Neuronal stem cell (in vitro differentiated cells): ENCODE measurements at regions not wholly inside any gene's neighbourhood (a gene's known extent, or its start where the extent isn't known, plus 50 kb on each side); places are given as distances from the start of the nearest gene placed in this dataset.

Experiments used
- DNase-seq: peaks from one replicate; pipeline ENCODE4 v3.0.0-alpha.2; 2013; ENCODE audit warnings: low spot score
- H2AFZ ChIP-seq: one replicate; pipeline ENCODE4 v1.6.1; 2013; ENCODE audit warnings: mild to moderate bottlenecking, low read length, inconsistent platforms
- H2AK5ac ChIP-seq: 2 replicates; pipeline ENCODE4 v1.6.1; 2013; ENCODE audit warnings: low read depth, mild to moderate bottlenecking, inconsistent platforms, low read length, moderate library complexity, mixed read lengths
- H2BK120ac ChIP-seq: 2 replicates; pipeline ENCODE4 v1.6.1; 2013; ENCODE audit warnings: low read depth, mild to moderate bottlenecking, inconsistent platforms, low read length, moderate library complexity, mixed read lengths
- H2BK12ac ChIP-seq: one replicate; pipeline ENCODE4 v1.6.1; 2013; ENCODE audit warnings: low read length, inconsistent platforms
- H2BK15ac ChIP-seq: 2 replicates; pipeline ENCODE4 v1.6.1; 2013; ENCODE audit warnings: mild to moderate bottlenecking, low read length, inconsistent platforms, mixed read lengths
- H2BK5ac ChIP-seq: one replicate; pipeline ENCODE4 v1.6.1; 2013; ENCODE audit warnings: inconsistent platforms, mild to moderate bottlenecking, low read length, moderate library complexity
- H3K14ac ChIP-seq: one replicate; pipeline ENCODE4 v1.6.1; 2013; ENCODE audit warnings: low read length, inconsistent platforms
- H3K18ac ChIP-seq: 2 replicates; pipeline ENCODE4 v1.6.1; 2013; ENCODE audit warnings: low read length, inconsistent platforms
- H3K23ac ChIP-seq: 2 replicates; pipeline ENCODE4 v1.6.1; 2013; ENCODE audit warnings: low read depth, mild to moderate bottlenecking, mixed read lengths, low read length, inconsistent platforms; ENCODE audit not compliant: poor library complexity
- H3K27ac ChIP-seq: replicated peaks from 3 replicates; pipeline ENCODE4 v1.5.1; 2013; ENCODE audit warnings: low read length, inconsistent platforms
- H3K27me3 ChIP-seq, 3 experiments: 2 replicates each; pipeline ENCODE4 v1.6.1; 2013; ENCODE audit warnings: low read length in 3 of 3, mild to moderate bottlenecking in 2 of 3, inconsistent platforms in 1 of 3, low read depth in 1 of 3, mixed read lengths in 1 of 3, moderate library complexity in 1 of 3; ENCODE audit not compliant: control insufficient read depth in 3 of 3, insufficient read depth in 3 of 3
- H3K36me3 ChIP-seq, 2 donors: replicated peaks in 1 of 2; 2 replicates each; pipeline ENCODE4 v1.6.1; 2013; ENCODE audit warnings: low read length in 2 of 2; ENCODE audit not compliant: control insufficient read depth in 2 of 2, insufficient read depth in 2 of 2
- H3K4ac ChIP-seq: 2 replicates; pipeline ENCODE4 v1.6.1; 2013; ENCODE audit warnings: inconsistent platforms, mild to moderate bottlenecking, low read length, moderate library complexity
- H3K4me1 ChIP-seq, 2 donors: 1 replicate in 1 of 2; 2 replicates in 1 of 2; pipeline ENCODE4 v1.6.1; 2013; ENCODE audit warnings: low read length in 2 of 2, low read depth in 1 of 2; ENCODE audit not compliant: control insufficient read depth in 2 of 2, insufficient read depth in 1 of 2
- H3K4me2 ChIP-seq: one replicate; pipeline ENCODE4 v1.6.1; 2013; ENCODE audit warnings: mild to moderate bottlenecking, low read length, inconsistent platforms; ENCODE audit not compliant: insufficient read depth, poor library complexity, severe bottlenecking
- H3K4me3 ChIP-seq, 2 donors: 2 replicates each; pipeline ENCODE4 v1.5.1; 2013; ENCODE audit warnings: low read length in 2 of 2, mild to moderate bottlenecking in 2 of 2, inconsistent platforms in 1 of 2, moderate library complexity in 1 of 2
- H3K79me1 ChIP-seq: one replicate; pipeline ENCODE4 v1.6.1; 2013; ENCODE audit warnings: low read depth, mild to moderate bottlenecking, inconsistent platforms, low read length, moderate library complexity
- H3K9ac ChIP-seq: one replicate; pipeline ENCODE4 v1.6.1; 2013; ENCODE audit warnings: mild to moderate bottlenecking, low read depth, low read length, inconsistent platforms; ENCODE audit not compliant: poor library complexity
- H3K9me3 ChIP-seq, 2 donors: replicated peaks in 1 of 2; 2 replicates each; pipeline versions ENCODE3 to v1.6.1; 2013; ENCODE audit warnings: low read length in 2 of 2, mild to moderate bottlenecking in 2 of 2, inconsistent platforms in 1 of 2, low read depth in 1 of 2, mixed read lengths in 1 of 2, moderate library complexity in 1 of 2; ENCODE audit not compliant: control insufficient read depth in 2 of 2, insufficient read depth in 1 of 2
- H4K8ac ChIP-seq: one replicate; pipeline ENCODE4 v1.6.1; 2013; ENCODE audit warnings: low read depth, mild to moderate bottlenecking, inconsistent platforms, low read length, moderate library complexity
- H4K91ac ChIP-seq: one replicate; pipeline ENCODE4 v1.6.1; 2013; ENCODE audit warnings: low read length, low read depth, mild to moderate bottlenecking, inconsistent platforms; ENCODE audit not compliant: poor library complexity
- WGBS, 2 donors: extraction: QIAGEN DNeasy Blood & Tissue Kit; methylation state at CpG; one replicate each; pipeline ENCODE4 v1.1.7; 2013; ENCODE audit warnings: missing lambda C conversion rate in 2 of 2, mixed read lengths in 1 of 2; ENCODE audit not compliant: insufficient read length in 2 of 2, insufficient replicate concordance in 1 of 2; ENCODE audit errors: extremely low coverage in 2 of 2; 5-methylcytosine and 5-hydroxymethylcytosine counted together

- Histone ChIP-seq H4K91ac (no peak overlapping the region), H3K27me3 (no peaks in the 10 kb centered on the region), H2BK120ac (no peak overlapping the region), H2BK15ac (no peak overlapping the region), H3K9me3 (no peaks in the 10 kb centered on the region), H2AFZ (no peak overlapping the region), H3K4me3 (no peak overlapping the region), H2BK5ac (no peak overlapping the region), H4K8ac (no peak overlapping the region), H2AK5ac (no peak overlapping the region), H2BK12ac (no peak overlapping the region), H3K4ac (no peak overlapping the region), H3K4me2 (no peak overlapping the region), H3K27ac (no peak overlapping the region), H3K14ac (no peak overlapping the region), H3K79me1 (no peaks in the 10 kb centered on the region), H3K36me3 (no peaks in the 10 kb centered on the region), H3K23ac (no peak overlapping the region), H3K9ac (no peak overlapping the region), H3K4me1 (no peaks in the 10 kb centered on the region), H3K18ac (no peak overlapping the region)
- no CpG with 5 or more reads among the region's 4 CpGs for WGBS, 2 donors
- no peak for DNase-seq
Observed at GRCh38 chr3:147813256-147813655, 404.1 kb downstream of the ZIC1 start.

DNA sequence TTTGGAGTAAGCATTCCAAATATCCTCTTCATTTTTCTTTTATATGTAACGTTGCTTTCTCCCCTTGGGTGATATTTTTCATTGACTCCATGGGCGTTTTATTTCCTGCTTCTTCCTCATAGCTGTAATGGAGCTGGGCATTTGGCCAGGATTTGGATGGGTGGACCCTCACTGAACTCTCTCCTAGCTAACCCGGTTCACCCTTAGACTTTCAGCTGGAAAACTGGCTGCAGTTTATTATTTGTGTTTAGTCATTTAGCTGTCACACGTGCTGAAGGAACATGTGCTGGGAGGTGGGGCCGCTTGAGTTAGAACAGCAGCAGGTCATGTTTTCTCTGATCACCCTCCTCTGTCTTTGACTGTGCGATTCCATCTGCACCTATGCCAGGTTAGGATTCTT is 407.6 kb downstream of the ZIC1 start:
- no peak overlapping the region for H3K4me2 ChIP-seq
- H3K4ac ChIP-seq, result no peak overlapping the region
- no peaks in the 10 kb centered on the region for H3K36me3 ChIP-seq
- H2BK12ac ChIP-seq, result no peak overlapping the region
- no peak overlapping the region for H2BK15ac ChIP-seq
- DNase-seq, result no peak
- H2BK5ac ChIP-seq, result no peak overlapping the region
- H2AFZ ChIP-seq, result peak overlapping the region; percentile 4
- H2AK5ac ChIP-seq, result no peak overlapping the region
- no peak overlapping the region for H2BK120ac ChIP-seq
- H3K9me3 ChIP-seq, result no peaks in the 10 kb centered on the region
- H3K18ac ChIP-seq, result no peak overlapping the region
- no peak overlapping the region for H3K9ac ChIP-seq
- H4K8ac ChIP-seq, result no peak overlapping the region
- no peak overlapping the region for H3K23ac ChIP-seq
- H3K27ac ChIP-seq, result no peak overlapping the region
- no peaks in the 10 kb centered on the region for H3K79me1 ChIP-seq
- no CpG with 5 or more reads among the region's 6 CpGs for WGBS, 2 donors
- H3K14ac ChIP-seq, result no peak overlapping the region
- no peaks in the 10 kb centered on the region for H3K27me3 ChIP-seq
- no peaks in the 10 kb centered on the region for H3K4me1 ChIP-seq
- H3K4me3 ChIP-seq, result no peak overlapping the region
- H4K91ac ChIP-seq, result no peak overlapping the region

DNA sequence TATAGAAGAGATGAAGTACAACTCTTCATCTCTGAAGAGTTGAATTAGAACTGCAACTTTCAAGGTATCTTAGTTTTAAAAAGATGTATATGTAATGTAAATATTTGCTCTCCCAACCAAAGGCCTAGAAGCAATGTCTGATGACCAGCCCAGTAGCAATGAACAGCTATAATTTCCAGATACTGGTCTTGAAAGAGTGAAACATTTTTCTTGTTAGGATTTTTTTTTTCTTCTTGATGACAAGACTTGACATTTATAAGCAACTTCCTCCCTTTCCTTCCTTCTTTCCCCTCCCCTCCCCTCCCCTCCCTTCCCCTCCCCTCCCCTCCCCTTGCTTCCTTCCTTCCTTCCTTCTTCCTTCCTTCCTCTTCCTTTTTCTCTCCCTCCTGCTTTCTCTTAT is 423.4 kb downstream of the ZIC1 start:
- no peak overlapping the region for H3K4me2 ChIP-seq
- no peak overlapping the region for H4K91ac ChIP-seq
- no peak overlapping the region for H2AK5ac ChIP-seq

GRCh38 chr3:147836330-147836729 is 427.2 kb downstream of the ZIC1 start:
- Histone ChIP-seq H3K9ac (peak overlapping the region; percentile 32), H3K18ac (peak overlapping the region; percentile 91)

More for the DNA sequence above, 423.4 kb downstream of the ZIC1 start:
- H4K8ac ChIP-seq, result no peak overlapping the region
- H3K14ac ChIP-seq, result no peak overlapping the region
- H2AFZ ChIP-seq, result no peak overlapping the region
- H3K9ac ChIP-seq, result no peak overlapping the region
- no peaks in the 10 kb centered on the region for H3K79me1 ChIP-seq
- no peak for DNase-seq
- no peak overlapping the region for H3K4ac ChIP-seq
- no peak overlapping the region for H2BK5ac ChIP-seq
- H2BK12ac ChIP-seq, result no peak overlapping the region
- H3K18ac ChIP-seq, result no peak overlapping the region
- no peaks in the 10 kb centered on the region for H3K36me3 ChIP-seq
- H2BK15ac ChIP-seq, result no peak overlapping the region
- no peak overlapping the region for H2BK120ac ChIP-seq
- H3K4me1 ChIP-seq, result no peaks in the 10 kb centered on the region
- peaks cover 2 to 3% of the 10 kb centered on the region in 2 donors for H3K9me3 ChIP-seq
- no peaks in the 10 kb centered on the region for H3K27me3 ChIP-seq
- H3K4me3 ChIP-seq, result no peak overlapping the region
- H3K23ac ChIP-seq, result no peak overlapping the region
- H3K27ac ChIP-seq, result no peak overlapping the region

More at GRCh38 chr3:147836330-147836729, 427.2 kb downstream of the ZIC1 start:
- H2BK5ac ChIP-seq, result no peak overlapping the region
- H4K8ac ChIP-seq, result no peak overlapping the region
- H3K79me1 ChIP-seq, result no peaks in the 10 kb centered on the region
- peak overlapping the region; percentile 44 for H3K14ac ChIP-seq
- H2BK120ac ChIP-seq, result no peak overlapping the region
- H3K27me3 ChIP-seq, result no peaks in the 10 kb centered on the region
- H4K91ac ChIP-seq, result no peak overlapping the region
- H3K36me3 ChIP-seq, result peaks cover 0 to 2% of the 10 kb centered on the region in 2 donors
- no peak overlapping the region for H2AK5ac ChIP-seq
- peak overlapping the region; percentile 63 for H2BK15ac ChIP-seq
- no peak overlapping the region for H3K23ac ChIP-seq
- no peak overlapping the region for H3K4me2 ChIP-seq
- no peak for DNase-seq
- H3K4me3 ChIP-seq, result no peak overlapping the region
- H2BK12ac ChIP-seq, result no peak overlapping the region
- no peak overlapping the region for H3K27ac ChIP-seq
- H3K9me3 ChIP-seq, result peaks cover 2 to 7% of the 10 kb centered on the region in 2 donors
- peak overlapping the region; percentile 32 for H2AFZ ChIP-seq
- H3K4me1 ChIP-seq, result no peaks in the 10 kb centered on the region
- H3K4ac ChIP-seq, result no peak overlapping the region
